Liver (tissue), 8 donors: ENCODE measurements at regions not wholly inside any gene's neighbourhood (a gene's known extent, or its start where the extent isn't known, plus 50 kb on each side); places are given as distances from the start of the nearest gene placed in this dataset.

Source experiments
- DNase-seq: peaks from one replicate; pipeline ENCODE4 v3.0.0-alpha.2; 2017; ENCODE audit warnings: low spot score
- H3K27ac ChIP-seq, 2 donors: one replicate each; pipeline ENCODE4 v1.7.0; 2013; ENCODE audit warnings: inconsistent platforms in 2 of 2, low read length in 2 of 2, control low read depth in 1 of 2, low read depth in 1 of 2, mild to moderate bottlenecking in 1 of 2
- H3K27me3 ChIP-seq, 4 donors: one replicate each; pipeline versions ENCODE4 v1.6.1 to v1.7.0; 2013; ENCODE audit warnings: low read length in 3 of 4, inconsistent platforms in 1 of 4, mild to moderate bottlenecking in 1 of 4, moderate library complexity in 1 of 4; ENCODE audit not compliant: control insufficient read depth in 4 of 4, insufficient read depth in 4 of 4
- H3K36me3 ChIP-seq, 4 donors: one replicate each; pipeline versions ENCODE4 v1.6.1 to v1.7.0; 2013; ENCODE audit warnings: low read length in 3 of 4, mild to moderate bottlenecking in 3 of 4, low read depth in 1 of 4, moderate library complexity in 1 of 4; ENCODE audit not compliant: control insufficient read depth in 4 of 4, insufficient read depth in 3 of 4
- H3K4me1 ChIP-seq, 4 donors: one replicate each; pipeline versions ENCODE4 v1.6.1 to v1.7.0; 2013; ENCODE audit warnings: low read length in 3 of 4, mild to moderate bottlenecking in 3 of 4, moderate library complexity in 1 of 4; ENCODE audit not compliant: control insufficient read depth in 4 of 4, insufficient read depth in 4 of 4
- H3K4me3 ChIP-seq, 3 donors: one replicate each; pipeline versions ENCODE4 v1.6.1 to v1.7.0; 2013; ENCODE audit warnings: low read length in 3 of 3, control low read depth in 1 of 3, low read depth in 1 of 3, mild to moderate bottlenecking in 1 of 3
- H3K9ac ChIP-seq, 2 donors: one replicate each; pipeline ENCODE4 v1.7.0; 2013; ENCODE audit warnings: low read length in 2 of 2, mild to moderate bottlenecking in 2 of 2, moderate library complexity in 2 of 2, control low read depth in 1 of 2, low read depth in 1 of 2
- H3K9me3 ChIP-seq, 4 donors: one replicate each; pipeline versions ENCODE4 v1.6.1 to v1.7.0; 2013; ENCODE audit warnings: low read length in 3 of 4; ENCODE audit not compliant: control insufficient read depth in 4 of 4
- ATF3 ChIP-seq: IDR thresholded peaks from 2 replicates; pipeline ENCODE4 v1.6.1; 2016; ENCODE audit warnings: antibody characterized with exemption
- CTCF ChIP-seq: fragments of 150-350 bp; IDR thresholded peaks from 2 replicates; pipeline ENCODE4 v1.5.1; 2017; ENCODE audit warnings: improper control_type of control experiment, low read depth, low read length; ENCODE audit not compliant: missing input control
- EGR1 ChIP-seq, 2 donors: IDR thresholded peaks; 2 replicates each; pipeline ENCODE4 v1.6.1; 2016 to 2018; ENCODE audit warnings: antibody characterized with exemption in 2 of 2, low read depth in 2 of 2
- FOXA1 ChIP-seq: IDR thresholded peaks from 2 replicates; pipeline ENCODE4 v1.6.1; 2016; ENCODE audit warnings: antibody characterized with exemption
- FOXA2 ChIP-seq: IDR thresholded peaks from 2 replicates; pipeline ENCODE4 v1.6.1; 2016; ENCODE audit warnings: antibody characterized with exemption
- GABPA ChIP-seq, 2 donors: IDR thresholded peaks in 1 of 2; conservative IDR thresholded peaks in 1 of 2; 2 replicates each; pipeline ENCODE4 v1.6.1; 2016; ENCODE audit warnings: antibody characterized with exemption in 2 of 2, mild to moderate bottlenecking in 1 of 2, moderate library complexity in 1 of 2
- HNF4A ChIP-seq, 2 donors: conservative IDR thresholded peaks; 2 replicates each; pipeline ENCODE4 v1.6.1; 2016; ENCODE audit warnings: antibody characterized with exemption in 2 of 2, mild to moderate bottlenecking in 2 of 2
- HNF4G ChIP-seq: IDR thresholded peaks from 2 replicates; pipeline ENCODE4 v1.6.1; 2016; ENCODE audit warnings: antibody characterized with exemption
- JUND ChIP-seq, 2 donors: IDR thresholded peaks; 2 replicates each; pipeline ENCODE4 v1.6.1; 2016; ENCODE audit warnings: antibody characterized with exemption in 2 of 2
- MAX ChIP-seq: IDR thresholded peaks from 2 replicates; pipeline ENCODE4 v1.6.1; 2016; ENCODE audit warnings: antibody characterized with exemption
- NR2F2 ChIP-seq: IDR thresholded peaks from 2 replicates; pipeline ENCODE4 v1.6.1; 2016; ENCODE audit warnings: antibody characterized with exemption
- RAD21 ChIP-seq, 2 donors: IDR thresholded peaks; 2 replicates each; pipeline ENCODE4 v1.6.1; 2016; ENCODE audit warnings: antibody characterized with exemption in 2 of 2, mild to moderate bottlenecking in 2 of 2
- REST ChIP-seq: IDR thresholded peaks from 2 replicates; pipeline ENCODE4 v1.6.1; 2016; ENCODE audit warnings: antibody characterized with exemption, mild to moderate bottlenecking
- RXRA ChIP-seq, 2 donors: IDR thresholded peaks; 2 replicates each; pipeline ENCODE4 v1.6.1; 2017 to 2018; ENCODE audit warnings: antibody characterized with exemption in 2 of 2, mild to moderate bottlenecking in 1 of 2
- SP1 ChIP-seq: IDR thresholded peaks from 2 replicates; pipeline ENCODE4 v1.6.1; 2018; ENCODE audit warnings: antibody characterized with exemption, mild to moderate bottlenecking
- TAF1 ChIP-seq: conservative IDR thresholded peaks from 2 replicates; pipeline ENCODE4 v1.6.1; 2016; ENCODE audit warnings: antibody characterized with exemption, mild to moderate bottlenecking
- YY1 ChIP-seq: IDR thresholded peaks from 2 replicates; pipeline ENCODE4 v1.6.1; 2016; ENCODE audit warnings: antibody characterized with exemption, mild to moderate bottlenecking
- ZBTB33 ChIP-seq: IDR thresholded peaks from 2 replicates; pipeline ENCODE4 v1.6.1; 2016; ENCODE audit warnings: antibody characterized with exemption
- WGBS: extraction: QIAGEN DNeasy Blood & Tissue Kit; methylation state at CpG from one replicate; pipeline ENCODE4 v1.1.7; 2013; 5-methylcytosine and 5-hydroxymethylcytosine counted together
- donor health status: healthy.
- donor health status: healthy.
- donor health status: healthy.
- donor health status: healthy.
- donor health status: healthy.

GRCh38 chr13:79190932-79191331 is 215.1 kb downstream of the RBM26 start:
- Histone ChIP-seq H3K27me3 (no peaks in the 10 kb centered on the region), H3K36me3 (no peaks in the 10 kb centered on the region), H3K9me3 (no peaks in the 10 kb centered on the region), H3K9ac (no peak overlapping the region), H3K4me1 (no peaks in the 10 kb centered on the region), H3K4me3 (no peak overlapping the region), H3K27ac (no peak overlapping the region)
- 75% methylated on average over 2 of the region's 2 CpGs for WGBS
- TF ChIP-seq NR2F2 (no peak), EGR1 (IDR thresholded peaks at IDR 0.05; ENCODE audit: low read depth in 2 of 2) (no peak)
- no peak for DNase-seq

GRCh38 chr13:79187917-79188690 is 218.0 kb downstream of the RBM26 start:
- no peak overlapping the region for H3K4me3 ChIP-seq
- H3K4me1 ChIP-seq, result no peaks in the 10 kb centered on the region
- no peak overlapping the region for H3K9ac ChIP-seq
- no peaks in the 10 kb centered on the region for H3K36me3 ChIP-seq
- no peak for TF ChIP-seq RXRA (IDR thresholded peaks at IDR 0.05)
- no peak for TF ChIP-seq RAD21 (IDR thresholded peaks at IDR 0.05)
- no peak for TF ChIP-seq JUND (IDR thresholded peaks at IDR 0.05)
- TF ChIP-seq TAF1, result no peak
- no peak for TF ChIP-seq MAX
- no peak for TF ChIP-seq FOXA1
- no peak for TF ChIP-seq SP1
- no peak for TF ChIP-seq ZBTB33
- TF ChIP-seq ATF3, result no peak
- TF ChIP-seq HNF4A (conservative IDR thresholded peaks at IDR 0.05), result no peak
- TF ChIP-seq REST, result no peak
- no peak for TF ChIP-seq NR2F2
- no peak for TF ChIP-seq EGR1 (IDR thresholded peaks at IDR 0.05; ENCODE audit: low read depth in 2 of 2)
- no peak for TF ChIP-seq GABPA (IDR thresholded peaks at IDR 0.05 in 1 of 2, conservative IDR thresholded peaks at IDR 0.05 in 1 of 2)
- TF ChIP-seq FOXA2, result no peak
- TF ChIP-seq CTCF, result no peak
- no peak for TF ChIP-seq YY1
- TF ChIP-seq HNF4G, result no peak
- no peak overlapping the region for H3K27ac ChIP-seq
- 80% methylated on average over 3 of the region's 3 CpGs for WGBS
- no peak for DNase-seq
- no peaks in the 10 kb centered on the region for H3K9me3 ChIP-seq
- no peaks in the 10 kb centered on the region for H3K27me3 ChIP-seq
